Liver (tissue), 8 donors: ENCODE measurements at regions not wholly inside any gene's neighbourhood (a gene's known extent, or its start where the extent isn't known, plus 50 kb on each side); places are given as distances from the start of the nearest gene placed in this dataset.

Source experiments
- DNase-seq: peaks from one replicate; pipeline ENCODE4 v3.0.0-alpha.2; 2017; ENCODE audit warnings: low spot score
- H3K27ac ChIP-seq, 2 donors: one replicate each; pipeline ENCODE4 v1.7.0; 2013; ENCODE audit warnings: inconsistent platforms in 2 of 2, low read length in 2 of 2, control low read depth in 1 of 2, low read depth in 1 of 2, mild to moderate bottlenecking in 1 of 2
- H3K27me3 ChIP-seq, 4 donors: one replicate each; pipeline versions ENCODE4 v1.6.1 to v1.7.0; 2013; ENCODE audit warnings: low read length in 3 of 4, inconsistent platforms in 1 of 4, mild to moderate bottlenecking in 1 of 4, moderate library complexity in 1 of 4; ENCODE audit not compliant: control insufficient read depth in 4 of 4, insufficient read depth in 4 of 4
- H3K36me3 ChIP-seq, 4 donors: one replicate each; pipeline versions ENCODE4 v1.6.1 to v1.7.0; 2013; ENCODE audit warnings: low read length in 3 of 4, mild to moderate bottlenecking in 3 of 4, low read depth in 1 of 4, moderate library complexity in 1 of 4; ENCODE audit not compliant: control insufficient read depth in 4 of 4, insufficient read depth in 3 of 4
- H3K4me1 ChIP-seq, 4 donors: one replicate each; pipeline versions ENCODE4 v1.6.1 to v1.7.0; 2013; ENCODE audit warnings: low read length in 3 of 4, mild to moderate bottlenecking in 3 of 4, moderate library complexity in 1 of 4; ENCODE audit not compliant: control insufficient read depth in 4 of 4, insufficient read depth in 4 of 4
- H3K4me3 ChIP-seq, 3 donors: one replicate each; pipeline versions ENCODE4 v1.6.1 to v1.7.0; 2013; ENCODE audit warnings: low read length in 3 of 3, control low read depth in 1 of 3, low read depth in 1 of 3, mild to moderate bottlenecking in 1 of 3
- H3K9ac ChIP-seq, 2 donors: one replicate each; pipeline ENCODE4 v1.7.0; 2013; ENCODE audit warnings: low read length in 2 of 2, mild to moderate bottlenecking in 2 of 2, moderate library complexity in 2 of 2, control low read depth in 1 of 2, low read depth in 1 of 2
- H3K9me3 ChIP-seq, 4 donors: one replicate each; pipeline versions ENCODE4 v1.6.1 to v1.7.0; 2013; ENCODE audit warnings: low read length in 3 of 4; ENCODE audit not compliant: control insufficient read depth in 4 of 4
- CTCF ChIP-seq: fragments of 150-350 bp; IDR thresholded peaks from 2 replicates; pipeline ENCODE4 v1.5.1; 2017; ENCODE audit warnings: improper control_type of control experiment, low read depth, low read length; ENCODE audit not compliant: missing input control
- EGR1 ChIP-seq, 2 donors: IDR thresholded peaks; 2 replicates each; pipeline ENCODE4 v1.6.1; 2016 to 2018; ENCODE audit warnings: antibody characterized with exemption in 2 of 2, low read depth in 2 of 2
- FOXA1 ChIP-seq: IDR thresholded peaks from 2 replicates; pipeline ENCODE4 v1.6.1; 2016; ENCODE audit warnings: antibody characterized with exemption
- GABPA ChIP-seq, 2 donors: IDR thresholded peaks in 1 of 2; conservative IDR thresholded peaks in 1 of 2; 2 replicates each; pipeline ENCODE4 v1.6.1; 2016; ENCODE audit warnings: antibody characterized with exemption in 2 of 2, mild to moderate bottlenecking in 1 of 2, moderate library complexity in 1 of 2
- JUND ChIP-seq, 2 donors: IDR thresholded peaks; 2 replicates each; pipeline ENCODE4 v1.6.1; 2016; ENCODE audit warnings: antibody characterized with exemption in 2 of 2
- TAF1 ChIP-seq: conservative IDR thresholded peaks from 2 replicates; pipeline ENCODE4 v1.6.1; 2016; ENCODE audit warnings: antibody characterized with exemption, mild to moderate bottlenecking
- WGBS: extraction: QIAGEN DNeasy Blood & Tissue Kit; methylation state at CpG from one replicate; pipeline ENCODE4 v1.1.7; 2013; 5-methylcytosine and 5-hydroxymethylcytosine counted together
- TF ChIP-seq, protein P1 (sequence below): IDR thresholded peaks from 2 replicates; pipeline ENCODE4 v1.6.1; 2016; ENCODE audit warnings: antibody characterized with exemption, mild to moderate bottlenecking
- TF ChIP-seq, protein P2 (sequence below): IDR thresholded peaks from 2 replicates; pipeline ENCODE4 v1.6.1; 2016; ENCODE audit warnings: antibody characterized with exemption
- TF ChIP-seq, protein P3 (sequence below): IDR thresholded peaks from 2 replicates; pipeline ENCODE4 v1.6.1; 2016; ENCODE audit warnings: antibody characterized with exemption
- donor health status: healthy.
- donor health status: healthy.
- donor health status: healthy.
- donor health status: healthy.
- donor health status: healthy.

DNA sequence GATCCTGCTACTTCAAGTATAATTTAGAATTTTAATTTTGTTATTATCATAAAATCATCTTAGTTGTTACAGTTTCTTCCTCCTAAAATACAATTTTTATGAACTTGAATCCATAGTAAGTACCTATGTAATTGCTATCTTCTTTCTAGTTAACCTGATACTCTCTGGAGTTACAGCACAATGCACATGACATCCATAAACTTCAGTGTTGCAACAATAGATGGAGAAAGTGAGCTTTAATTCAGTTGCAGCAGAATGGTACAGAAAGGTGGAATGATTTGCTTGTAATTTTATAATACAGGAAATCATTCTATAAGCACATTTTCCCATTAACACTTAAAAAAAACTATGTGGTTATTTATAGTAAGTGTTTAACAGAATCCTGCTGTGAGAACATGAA is 372.0 kb downstream of the CDH9 start:
- Histone ChIP-seq H3K9ac (no peak overlapping the region), H3K36me3 (no peaks in the 10 kb centered on the region), H3K9me3 (no peaks in the 10 kb centered on the region), H3K4me1 (no peaks in the 10 kb centered on the region), H3K4me3 (no peak overlapping the region), H3K27ac (no peak overlapping the region), H3K27me3 (no peaks in the 10 kb centered on the region)
- no peak for DNase-seq
- TF ChIP-seq, protein P1, sequence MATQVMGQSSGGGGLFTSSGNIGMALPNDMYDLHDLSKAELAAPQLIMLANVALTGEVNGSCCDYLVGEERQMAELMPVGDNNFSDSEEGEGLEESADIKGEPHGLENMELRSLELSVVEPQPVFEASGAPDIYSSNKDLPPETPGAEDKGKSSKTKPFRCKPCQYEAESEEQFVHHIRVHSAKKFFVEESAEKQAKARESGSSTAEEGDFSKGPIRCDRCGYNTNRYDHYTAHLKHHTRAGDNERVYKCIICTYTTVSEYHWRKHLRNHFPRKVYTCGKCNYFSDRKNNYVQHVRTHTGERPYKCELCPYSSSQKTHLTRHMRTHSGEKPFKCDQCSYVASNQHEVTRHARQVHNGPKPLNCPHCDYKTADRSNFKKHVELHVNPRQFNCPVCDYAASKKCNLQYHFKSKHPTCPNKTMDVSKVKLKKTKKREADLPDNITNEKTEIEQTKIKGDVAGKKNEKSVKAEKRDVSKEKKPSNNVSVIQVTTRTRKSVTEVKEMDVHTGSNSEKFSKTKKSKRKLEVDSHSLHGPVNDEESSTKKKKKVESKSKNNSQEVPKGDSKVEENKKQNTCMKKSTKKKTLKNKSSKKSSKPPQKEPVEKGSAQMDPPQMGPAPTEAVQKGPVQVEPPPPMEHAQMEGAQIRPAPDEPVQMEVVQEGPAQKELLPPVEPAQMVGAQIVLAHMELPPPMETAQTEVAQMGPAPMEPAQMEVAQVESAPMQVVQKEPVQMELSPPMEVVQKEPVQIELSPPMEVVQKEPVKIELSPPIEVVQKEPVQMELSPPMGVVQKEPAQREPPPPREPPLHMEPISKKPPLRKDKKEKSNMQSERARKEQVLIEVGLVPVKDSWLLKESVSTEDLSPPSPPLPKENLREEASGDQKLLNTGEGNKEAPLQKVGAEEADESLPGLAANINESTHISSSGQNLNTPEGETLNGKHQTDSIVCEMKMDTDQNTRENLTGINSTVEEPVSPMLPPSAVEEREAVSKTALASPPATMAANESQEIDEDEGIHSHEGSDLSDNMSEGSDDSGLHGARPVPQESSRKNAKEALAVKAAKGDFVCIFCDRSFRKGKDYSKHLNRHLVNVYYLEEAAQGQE, result no peak
- TF ChIP-seq, protein P2, sequence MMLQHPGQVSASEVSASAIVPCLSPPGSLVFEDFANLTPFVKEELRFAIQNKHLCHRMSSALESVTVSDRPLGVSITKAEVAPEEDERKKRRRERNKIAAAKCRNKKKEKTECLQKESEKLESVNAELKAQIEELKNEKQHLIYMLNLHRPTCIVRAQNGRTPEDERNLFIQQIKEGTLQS, result no peak
- no peak for TF ChIP-seq TAF1
- no peak for TF ChIP-seq GABPA (IDR thresholded peaks at IDR 0.05 in 1 of 2, conservative IDR thresholded peaks at IDR 0.05 in 1 of 2)
- no peak for TF ChIP-seq CTCF
- no peak for TF ChIP-seq JUND (IDR thresholded peaks at IDR 0.05)

DNA sequence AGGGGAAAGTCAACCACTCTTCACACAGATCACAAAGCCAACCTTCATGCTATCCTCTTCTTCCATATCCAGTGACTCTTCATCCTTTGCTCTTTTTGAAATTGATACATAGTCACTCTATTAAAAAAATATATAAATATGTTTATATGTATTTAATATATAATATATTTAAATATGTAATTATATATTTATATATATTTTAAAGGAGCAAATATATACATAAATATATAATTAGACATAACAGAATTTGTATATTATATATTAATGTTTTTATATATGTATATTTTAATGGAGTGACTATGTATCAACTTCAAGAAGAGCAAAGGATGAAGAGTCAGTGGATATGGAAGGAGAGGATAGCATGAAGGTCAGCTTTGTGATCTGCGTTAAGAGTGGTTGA is 374.9 kb downstream of the CDH9 start:
- no peak for DNase-seq
- TF ChIP-seq, protein P2, result no peak
- TF ChIP-seq CTCF, result no peak
- TF ChIP-seq FOXA1, result no peak
- TF ChIP-seq EGR1 (IDR thresholded peaks at IDR 0.05; ENCODE audit: low read depth in 2 of 2), result no peak
- TF ChIP-seq, protein P3, sequence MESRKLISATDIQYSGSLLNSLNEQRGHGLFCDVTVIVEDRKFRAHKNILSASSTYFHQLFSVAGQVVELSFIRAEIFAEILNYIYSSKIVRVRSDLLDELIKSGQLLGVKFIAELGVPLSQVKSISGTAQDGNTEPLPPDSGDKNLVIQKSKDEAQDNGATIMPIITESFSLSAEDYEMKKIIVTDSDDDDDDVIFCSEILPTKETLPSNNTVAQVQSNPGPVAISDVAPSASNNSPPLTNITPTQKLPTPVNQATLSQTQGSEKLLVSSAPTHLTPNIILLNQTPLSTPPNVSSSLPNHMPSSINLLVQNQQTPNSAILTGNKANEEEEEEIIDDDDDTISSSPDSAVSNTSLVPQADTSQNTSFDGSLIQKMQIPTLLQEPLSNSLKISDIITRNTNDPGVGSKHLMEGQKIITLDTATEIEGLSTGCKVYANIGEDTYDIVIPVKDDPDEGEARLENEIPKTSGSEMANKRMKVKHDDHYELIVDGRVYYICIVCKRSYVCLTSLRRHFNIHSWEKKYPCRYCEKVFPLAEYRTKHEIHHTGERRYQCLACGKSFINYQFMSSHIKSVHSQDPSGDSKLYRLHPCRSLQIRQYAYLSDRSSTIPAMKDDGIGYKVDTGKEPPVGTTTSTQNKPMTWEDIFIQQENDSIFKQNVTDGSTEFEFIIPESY, result no peak
- no peak for TF ChIP-seq TAF1
- no peaks in the 10 kb centered on the region for H3K36me3 ChIP-seq
- WGBS, result 94% methylated on average over 1 of the region's 1 CpG
- no peaks in the 10 kb centered on the region for H3K27me3 ChIP-seq
- no peak overlapping the region for H3K27ac ChIP-seq
- no peak overlapping the region for H3K9ac ChIP-seq
- H3K9me3 ChIP-seq, result peaks cover 0 to 1% (median 0%) of the 10 kb centered on the region in 4 donors
- no peaks in the 10 kb centered on the region for H3K4me1 ChIP-seq
- no peak overlapping the region for H3K4me3 ChIP-seq
